ENCODE measurements at regions not wholly inside any gene's neighbourhood (a gene's known extent, or its start where the extent isn't known, plus 50 kb on each side); places are given as distances from the start of the nearest gene placed in this dataset.
A peak's percentile ranks its signal among the peaks of the same experiment; 100 is the strongest.

- H3K4me3 ChIP-seq (ENCODE audit: low read length in 3 of 3): no peak overlapping the region
- H3K4me1 ChIP-seq (ENCODE audit: control insufficient read depth in 2 of 3, insufficient read depth in 2 of 3, low read depth in 1 of 3, low read length in 3 of 3): no peaks in the 10 kb centered on the region
- peak in 1 of 5 donors; percentile 13 for DNase-seq
- H3K27ac ChIP-seq (ENCODE audit: low read depth in 2 of 2, low read length in 2 of 2): no peak overlapping the region
- no peaks in the 10 kb centered on the region for H3K27me3 ChIP-seq (ENCODE audit: control insufficient read depth, insufficient read depth, low read length)
- H3K9ac ChIP-seq (ENCODE audit: low read length in 3 of 3): no peak overlapping the region
- no peak for FAIRE-seq
- no peak for TF ChIP-seq CTCF (IDR thresholded peaks at IDR 0.05; ENCODE audit: borderline replicate concordance, extremely low read depth, insufficient read depth)
- H3K9me3 ChIP-seq (ENCODE audit: control insufficient read depth in 2 of 3, insufficient read depth in 1 of 3, low read length in 3 of 3): no peaks in the 10 kb centered on the region
- intact Hi-C loops (cut with DNase I): no loop called here
- no peaks in the 10 kb centered on the region for H3K36me3 ChIP-seq (ENCODE audit: control insufficient read depth in 2 of 3, insufficient read depth in 3 of 3, low read length in 3 of 3)
These were observed 211.5 kb downstream of the SUCLG1 start for GRCh38 chr2:84247532-84247931.

GRCh38 chr2:84243788-84244733 is 215.0 kb downstream of the SUCLG1 start:
- no peak for FAIRE-seq

GRCh38 chr2:84238907-84239306 is 220.2 kb downstream of the SUCLG1 start:
- Histone ChIP-seq H3K9me3 (ENCODE audit: control insufficient read depth in 2 of 3, insufficient read depth in 1 of 3, low read length in 3 of 3) (no peaks in the 10 kb centered on the region), H3K4me1 (ENCODE audit: control insufficient read depth in 2 of 3, insufficient read depth in 2 of 3, low read depth in 1 of 3, low read length in 3 of 3) (no peaks in the 10 kb centered on the region), H3K27me3 (ENCODE audit: control insufficient read depth, insufficient read depth, low read length) (no peaks in the 10 kb centered on the region), H3K27ac (ENCODE audit: low read depth in 2 of 2, low read length in 2 of 2) (no peak overlapping the region), H3K9ac (ENCODE audit: low read length in 3 of 3) (no peak overlapping the region), H3K36me3 (ENCODE audit: control insufficient read depth in 2 of 3, insufficient read depth in 3 of 3, low read length in 3 of 3) (no peaks in the 10 kb centered on the region), H3K4me3 (ENCODE audit: low read length in 3 of 3) (no peak overlapping the region)
- intact Hi-C loops (cut with DNase I): no loop called here
- FAIRE-seq (no peak), DNase-seq (no peak)
- TF ChIP-seq CTCF (IDR thresholded peaks at IDR 0.05; ENCODE audit: borderline replicate concordance, extremely low read depth, insufficient read depth): no peak

More at GRCh38 chr2:84243788-84244733, 215.0 kb downstream of the SUCLG1 start:
- H3K36me3 ChIP-seq (ENCODE audit: control insufficient read depth in 2 of 3, insufficient read depth in 3 of 3, low read length in 3 of 3): no peaks in the 10 kb centered on the region
- no peaks in the 10 kb centered on the region for H3K9me3 ChIP-seq (ENCODE audit: control insufficient read depth in 2 of 3, insufficient read depth in 1 of 3, low read length in 3 of 3)
- no peak overlapping the region for H3K27ac ChIP-seq (ENCODE audit: low read depth in 2 of 2, low read length in 2 of 2)
- intact Hi-C loops (cut with DNase I): no loop called here
- no peaks in the 10 kb centered on the region for H3K4me1 ChIP-seq (ENCODE audit: control insufficient read depth in 2 of 3, insufficient read depth in 2 of 3, low read depth in 1 of 3, low read length in 3 of 3)
- H3K27me3 ChIP-seq (ENCODE audit: control insufficient read depth, insufficient read depth, low read length): no peaks in the 10 kb centered on the region
- H3K9ac ChIP-seq (ENCODE audit: low read length in 3 of 3): no peak overlapping the region
- no peak for TF ChIP-seq CTCF (IDR thresholded peaks at IDR 0.05; ENCODE audit: borderline replicate concordance, extremely low read depth, insufficient read depth)
- peak in 1 of 5 donors; percentile 47 for DNase-seq
- no peak overlapping the region for H3K4me3 ChIP-seq (ENCODE audit: low read length in 3 of 3)
